Epithelial cell of esophagus (primary cell): ENCODE measurements at regions not wholly inside any gene's neighbourhood (a gene's known extent, or its start where the extent isn't known, plus 50 kb on each side); places are given as distances from the start of the nearest gene placed in this dataset.
A peak's percentile ranks its signal among the peaks of the same experiment; 100 is the strongest.

Experiments used
- DNase-seq: peaks from one replicate; pipeline ENCODE4 v3.0.0; 2010; ENCODE audit warnings: low read depth
- H3K4me3 ChIP-seq: 2 replicates; pipeline ENCODE4 v1.5.1; 2011; ENCODE audit warnings: mild to moderate bottlenecking, low read length, control low read depth
- TF ChIP-seq, protein P1 (sequence below): IDR thresholded peaks from 2 replicates; pipeline ENCODE4 v1.5.1; 2011; ENCODE audit warnings: low read depth, mild to moderate bottlenecking, low read length, control low read depth, inconsistent platforms; ENCODE audit not compliant: insufficient read depth; ENCODE audit errors: missing control alignments

DNA sequence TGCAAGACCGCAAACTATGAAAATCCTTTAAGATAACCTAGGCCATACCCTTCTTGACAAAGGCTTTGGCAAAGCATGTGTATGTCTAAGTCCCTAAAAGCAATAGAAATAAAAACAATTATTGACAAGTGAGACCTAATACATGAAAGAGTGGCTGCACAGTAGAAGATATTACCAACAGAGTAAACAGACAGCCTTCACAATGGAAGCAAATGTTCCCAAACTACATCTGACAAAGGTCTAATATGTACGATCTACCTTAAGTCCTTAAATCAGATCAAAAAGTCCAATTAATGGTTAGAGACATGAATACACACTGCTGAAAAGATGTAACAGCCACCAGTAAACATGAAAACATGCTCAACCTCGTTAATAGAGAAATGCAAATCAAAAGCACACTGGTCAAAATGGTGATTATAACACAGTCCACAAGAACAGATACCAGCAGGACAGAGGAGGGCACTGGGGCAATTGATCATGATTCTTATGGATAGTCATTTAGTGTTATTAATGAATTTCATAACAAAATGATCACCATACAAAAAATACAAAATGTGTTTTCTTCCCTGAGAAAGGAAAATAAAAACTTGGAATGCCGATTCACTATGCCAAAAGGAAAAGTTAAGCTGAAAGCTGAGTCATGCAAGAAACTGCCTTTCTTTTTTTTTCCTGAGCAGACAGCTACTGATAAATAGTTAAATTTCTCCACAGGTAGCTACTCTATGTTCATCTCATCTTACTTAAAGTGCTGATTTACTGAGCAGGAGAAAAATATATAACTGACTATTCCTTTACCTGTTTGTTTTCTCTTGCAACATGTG lies 102.6 kb upstream of the VPREB1 start:
- TF ChIP-seq, protein P1, sequence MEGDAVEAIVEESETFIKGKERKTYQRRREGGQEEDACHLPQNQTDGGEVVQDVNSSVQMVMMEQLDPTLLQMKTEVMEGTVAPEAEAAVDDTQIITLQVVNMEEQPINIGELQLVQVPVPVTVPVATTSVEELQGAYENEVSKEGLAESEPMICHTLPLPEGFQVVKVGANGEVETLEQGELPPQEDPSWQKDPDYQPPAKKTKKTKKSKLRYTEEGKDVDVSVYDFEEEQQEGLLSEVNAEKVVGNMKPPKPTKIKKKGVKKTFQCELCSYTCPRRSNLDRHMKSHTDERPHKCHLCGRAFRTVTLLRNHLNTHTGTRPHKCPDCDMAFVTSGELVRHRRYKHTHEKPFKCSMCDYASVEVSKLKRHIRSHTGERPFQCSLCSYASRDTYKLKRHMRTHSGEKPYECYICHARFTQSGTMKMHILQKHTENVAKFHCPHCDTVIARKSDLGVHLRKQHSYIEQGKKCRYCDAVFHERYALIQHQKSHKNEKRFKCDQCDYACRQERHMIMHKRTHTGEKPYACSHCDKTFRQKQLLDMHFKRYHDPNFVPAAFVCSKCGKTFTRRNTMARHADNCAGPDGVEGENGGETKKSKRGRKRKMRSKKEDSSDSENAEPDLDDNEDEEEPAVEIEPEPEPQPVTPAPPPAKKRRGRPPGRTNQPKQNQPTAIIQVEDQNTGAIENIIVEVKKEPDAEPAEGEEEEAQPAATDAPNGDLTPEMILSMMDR: no peak
- DNase-seq: peak; percentile 12
- H3K4me3 ChIP-seq: no peak overlapping the region

DNA sequence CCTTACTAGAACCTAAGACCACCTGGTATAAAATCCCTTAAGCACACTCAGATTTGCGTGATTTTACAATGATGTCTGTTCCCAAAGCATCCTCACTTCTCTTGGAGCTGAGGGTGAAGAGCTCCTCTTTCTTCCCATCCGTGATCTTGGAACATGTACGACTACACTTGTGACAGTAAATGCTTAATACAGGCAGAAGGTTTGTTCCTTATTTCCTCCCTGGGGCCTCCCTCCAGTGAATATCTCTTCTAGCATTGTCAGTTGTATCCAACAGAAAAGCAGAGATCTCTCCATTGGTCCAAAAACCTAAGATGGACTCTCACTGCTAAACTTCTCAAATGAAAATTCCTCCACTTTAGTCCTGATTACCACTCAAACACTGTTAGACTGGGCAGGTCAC lies 103.6 kb upstream of the VPREB1 start:
- DNase-seq: no peak
- TF ChIP-seq, protein P1: no peak
- no peak overlapping the region for H3K4me3 ChIP-seq

DNA sequence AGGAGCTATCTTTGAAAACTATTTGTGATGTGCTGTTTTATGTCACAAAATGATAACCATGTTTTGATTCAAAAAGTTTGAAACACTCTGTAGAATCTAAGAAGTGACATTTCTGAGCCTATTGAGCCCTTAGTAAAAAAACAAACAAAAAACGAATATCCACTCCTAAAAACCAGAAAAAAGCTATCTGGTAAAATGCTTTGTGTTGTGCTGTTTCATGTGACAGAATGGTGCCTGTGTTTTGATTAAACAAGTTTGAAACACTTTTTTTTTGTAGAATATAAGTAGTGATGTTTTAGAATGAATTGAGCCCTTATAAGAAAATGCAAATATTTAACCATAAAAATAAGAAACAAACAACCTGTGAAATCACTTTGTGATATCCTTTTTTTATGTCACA lies 105.2 kb upstream of the VPREB1 start:
- H3K4me3 ChIP-seq: no peak overlapping the region
- DNase-seq: no peak
- TF ChIP-seq, protein P1: no peak

DNA sequence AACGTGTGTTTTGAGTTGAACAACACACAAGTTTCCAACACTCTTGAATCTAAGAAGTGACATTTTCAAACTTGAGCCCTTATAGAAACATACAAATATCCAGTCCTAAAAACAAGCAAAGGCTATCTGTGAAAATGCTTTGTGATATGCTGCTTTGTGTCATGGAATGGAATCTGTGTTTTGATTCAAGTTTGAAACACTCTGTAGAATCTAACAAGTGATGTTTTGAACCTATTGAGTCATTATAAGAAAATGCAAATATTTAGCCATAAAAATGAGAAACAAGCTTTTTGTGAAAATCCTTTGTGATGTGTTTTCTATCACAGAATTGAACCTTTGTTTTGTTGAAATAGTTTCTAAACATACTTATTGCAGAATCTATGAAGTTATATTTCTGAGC lies 105.7 kb upstream of the VPREB1 start:
- no peak overlapping the region for H3K4me3 ChIP-seq
- TF ChIP-seq, protein P1: no peak
- no peak for DNase-seq

DNA sequence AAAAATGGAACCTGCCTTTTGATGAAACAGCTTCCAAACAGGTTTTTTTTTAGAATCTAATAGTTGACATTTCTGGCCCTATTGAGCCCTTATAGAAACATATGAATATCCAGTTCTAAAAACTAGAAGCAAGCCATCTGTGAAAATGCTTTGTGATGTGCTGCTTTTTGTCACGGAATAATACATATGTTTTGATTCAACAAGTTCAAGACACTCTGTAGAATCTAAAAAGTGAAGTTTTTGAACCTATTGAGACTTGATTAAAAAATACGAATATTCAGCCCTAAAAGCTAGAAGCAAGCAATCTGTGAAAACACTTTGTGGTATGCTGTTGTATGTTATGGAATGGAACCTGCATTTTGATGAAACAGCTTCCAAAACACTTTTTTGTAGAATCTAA lies 106.7 kb upstream of the VPREB1 start:
- TF ChIP-seq, protein P1: no peak
- no peak overlapping the region for H3K4me3 ChIP-seq
- DNase-seq: no peak

DNA sequence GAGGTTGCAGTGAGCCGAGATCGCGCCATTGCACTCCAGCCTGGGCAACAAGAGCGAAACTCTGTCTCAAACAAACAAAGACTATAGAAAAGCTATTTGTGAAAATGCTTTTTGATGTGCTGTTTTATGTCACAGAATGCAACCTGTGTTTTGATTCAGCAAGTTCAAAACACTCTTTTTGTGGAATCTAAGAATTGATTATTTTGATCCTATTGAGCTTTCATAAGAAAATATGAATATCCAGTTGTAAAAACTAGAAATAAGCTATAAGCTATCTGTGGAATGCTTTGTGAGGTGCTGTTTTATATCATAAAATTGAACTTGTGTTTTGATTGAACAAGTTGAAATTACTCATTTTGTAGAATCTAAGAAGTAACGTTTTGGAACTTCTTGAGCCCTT lies 110.7 kb upstream of the VPREB1 start:
- DNase-seq: no peak
- TF ChIP-seq, protein P1: no peak
- H3K4me3 ChIP-seq: no peak overlapping the region
